Calu3 (cell line): ENCODE measurements at regions not wholly inside any gene's neighbourhood (a gene's known extent, or its start where the extent isn't known, plus 50 kb on each side); places are given as distances from the start of the nearest gene placed in this dataset.

Experiments used
- BruUV-seq: library from RNA; stranded (reverse); fragments of 400-500 nt; replicated peaks from 2 replicates; lab custom pipeline; 2021; lab: Mats Ljungman, UMichigan
- CTCF ChIA-PET: fragments of 300-600 bp; sonication (Branson Sonifier 250); formaldehyde crosslinking; loops from one replicate; lab custom pipeline; 2022; ENCODE audit warnings: antibody characterized with exemption; lab: Charles Lee
- DNase-seq: peaks from one replicate; pipeline ENCODE4 v3.0.0; 2022
- H3K27ac Mint-ChIP-seq: one replicate; pipeline ENCODE4 v1.8.0; 2022; ENCODE audit warnings: mixed read lengths; ENCODE audit not compliant: unreplicated experiment
- H3K27me3 Mint-ChIP-seq: one replicate; pipeline ENCODE4 v1.8.0; 2022; ENCODE audit warnings: mixed read lengths; ENCODE audit not compliant: unreplicated experiment
- H3K36me3 Mint-ChIP-seq: one replicate; pipeline ENCODE4 v1.8.0; 2022; ENCODE audit warnings: mild to moderate bottlenecking, moderate library complexity, mixed read lengths; ENCODE audit not compliant: insufficient read depth, unreplicated experiment
- H3K4me1 Mint-ChIP-seq: one replicate; pipeline ENCODE4 v1.8.0; 2022; ENCODE audit warnings: mild to moderate bottlenecking, low read depth, mixed read lengths; ENCODE audit not compliant: unreplicated experiment
- H3K4me3 Mint-ChIP-seq: one replicate; pipeline ENCODE4 v1.8.0; 2022; ENCODE audit warnings: mild to moderate bottlenecking, low read depth, moderate library complexity, mixed read lengths; ENCODE audit not compliant: unreplicated experiment
- H3K9me3 Mint-ChIP-seq: one replicate; pipeline ENCODE4 v1.8.0; 2022; ENCODE audit warnings: low read depth, mixed read lengths; ENCODE audit not compliant: unreplicated experiment
- CTCF ChIP-seq: fragments of 200-600 bp; IDR thresholded peaks from one replicate; pipeline ENCODE4 v1.8.0; 2022; ENCODE audit warnings: antibody characterized with exemption; ENCODE audit not compliant: unreplicated experiment
- intact Hi-C: fragments of 100-400 bp; cut with micrococcal nuclease; formaldehyde crosslinking; loops from one replicate; pipeline ENCODE4 v1.10.0; 2022; ENCODE audit not compliant: unreplicated experiment

DNA sequence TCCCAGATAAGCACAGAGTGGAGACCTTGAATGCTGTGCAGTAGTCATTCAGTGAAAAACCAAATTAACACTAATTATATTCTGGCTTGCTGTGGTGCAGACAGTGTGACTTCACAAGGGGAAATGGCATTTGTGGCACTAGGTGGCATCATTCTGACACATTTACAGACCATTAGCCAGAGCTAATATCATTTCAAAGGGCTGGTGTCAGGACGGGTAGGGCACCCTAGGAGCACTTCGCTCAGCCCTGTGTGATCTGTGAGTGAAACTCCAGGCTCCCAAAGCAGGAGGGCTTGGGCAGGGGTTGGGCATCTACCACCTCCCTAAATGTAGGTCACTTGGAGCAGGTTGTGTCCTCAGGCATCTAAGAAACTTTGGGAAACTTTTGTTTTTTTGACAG lies 555.8 kb downstream of the PKHD1 start:
- DNase-seq: no peak
- intact Hi-C loops: no loop called here
- no TSS peak for BruUV-seq
- no peaks in the 10 kb centered on the region for H3K36me3 Mint-ChIP-seq
- H3K27ac Mint-ChIP-seq: no peak overlapping the region
- no peaks in the 10 kb centered on the region for H3K9me3 Mint-ChIP-seq
- CTCF ChIA-PET: no interaction called here
- no peaks in the 10 kb centered on the region for H3K4me1 Mint-ChIP-seq
- peaks cover 35% of the 10 kb centered on the region for H3K27me3 Mint-ChIP-seq
- H3K4me3 Mint-ChIP-seq: no peak overlapping the region
- TF ChIP-seq CTCF: no peak

DNA sequence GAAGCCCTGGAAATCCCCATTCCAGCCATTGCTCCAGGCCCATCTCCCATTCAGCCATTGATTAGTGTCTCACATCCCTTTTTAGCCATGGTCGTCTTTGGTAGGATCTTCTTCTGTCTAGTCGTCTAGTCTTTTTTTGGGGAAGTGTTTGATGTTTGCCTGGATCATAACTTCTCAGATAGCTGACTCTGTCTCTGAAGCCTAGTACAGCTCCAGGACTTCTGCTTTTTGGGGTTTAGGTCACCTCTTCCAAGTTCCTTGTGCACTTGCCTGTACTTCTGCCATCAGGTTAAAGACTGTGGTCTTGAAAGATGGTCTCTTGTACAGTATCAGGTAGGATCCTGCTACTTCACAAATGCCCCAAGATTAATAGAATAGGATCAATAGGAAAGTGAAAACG lies 553.5 kb downstream of the PKHD1 start:
- H3K4me3 Mint-ChIP-seq: no peak overlapping the region
- no peaks in the 10 kb centered on the region for H3K4me1 Mint-ChIP-seq
- H3K27ac Mint-ChIP-seq: no peak overlapping the region
- no peaks in the 10 kb centered on the region for H3K9me3 Mint-ChIP-seq
- CTCF ChIA-PET: interaction anchor here (1.0 to 1.8 kb wide), 3 partner anchors 8 to 19 kb away, joined by 3 to 4 read pairs (median 3); no protein-coding TSS in a partner anchor
- TF ChIP-seq CTCF: no peak
- no peak for DNase-seq
- peaks cover 36% of the 10 kb centered on the region for H3K27me3 Mint-ChIP-seq
- BruUV-seq: no TSS peak
- intact Hi-C loops: no loop called here
- H3K36me3 Mint-ChIP-seq: no peaks in the 10 kb centered on the region

GRCh38 chr6:51535327-51535726 lies 552.1 kb downstream of the PKHD1 start:
- no TSS peak for BruUV-seq
- Mint-ChIP-seq H3K27me3 (peaks cover 49% of the 10 kb centered on the region), H3K36me3 (no peaks in the 10 kb centered on the region), H3K4me1 (no peaks in the 10 kb centered on the region), H3K27ac (no peak overlapping the region), H3K9me3 (no peaks in the 10 kb centered on the region), H3K4me3 (no peak overlapping the region)
- intact Hi-C loops: no loop called here
- no peak for TF ChIP-seq CTCF
- DNase-seq: no peak
- CTCF ChIA-PET: no interaction called here

DNA sequence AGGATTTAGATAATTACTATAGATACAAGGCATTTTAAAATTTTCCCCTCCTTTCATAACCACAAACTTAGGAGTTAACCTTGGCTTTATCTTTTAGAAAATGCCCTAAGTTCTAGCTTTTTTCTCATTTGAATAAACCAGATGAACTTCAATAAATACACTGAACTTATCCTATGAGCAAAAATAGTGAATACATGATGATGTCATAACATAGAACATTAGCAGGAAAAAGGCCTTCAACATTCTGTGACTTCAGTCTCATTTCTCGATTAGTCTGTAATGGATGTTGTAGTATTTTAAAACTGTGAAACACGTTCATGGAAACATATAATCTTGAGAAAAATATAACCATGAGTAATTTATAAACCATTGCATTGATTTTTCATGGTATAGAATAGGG lies 550.7 kb downstream of the PKHD1 start:
- no peak for TF ChIP-seq CTCF
- intact Hi-C loops: no loop called here
- DNase-seq: no peak
- Mint-ChIP-seq H3K27ac (no peak overlapping the region), H3K36me3 (no peaks in the 10 kb centered on the region), H3K9me3 (no peaks in the 10 kb centered on the region), H3K4me3 (no peak overlapping the region), H3K27me3 (peaks cover 61% of the 10 kb centered on the region), H3K4me1 (peaks cover 1% of the 10 kb centered on the region)
- CTCF ChIA-PET: no interaction called here
- no TSS peak for BruUV-seq
